DOHH2 (cell line): ENCODE measurements at regions not wholly inside any gene's neighbourhood (a gene's known extent, or its start where the extent isn't known, plus 50 kb on each side); places are given as distances from the start of the nearest gene placed in this dataset.

Experiments
- H3F3A ChIP-seq: fragments of 200-600 bp; sonication (generic), shearing (Covaris generic); 2 replicates; pipeline ENCODE4 v1.6.0; 2016; ENCODE audit warnings: antibody characterized with exemption, mild to moderate bottlenecking; ENCODE audit not compliant: control insufficient read depth, insufficient read depth
- H3K27ac ChIP-seq: fragments of 200-600 bp; sonication (generic); 2 replicates; pipeline ENCODE4 v1.5.1; 2014; ENCODE audit warnings: low read depth, mild to moderate bottlenecking, low read length, moderate library complexity
- H3K27me3 ChIP-seq: fragments of 200-600 bp; sonication (generic); 2 replicates; pipeline ENCODE4 v1.6.1; 2014; ENCODE audit warnings: mild to moderate bottlenecking, low read length, mixed read lengths; ENCODE audit not compliant: control insufficient read depth
- H3K36me3 ChIP-seq: fragments of 200-600 bp; sonication (generic); 2 replicates; pipeline ENCODE4 v1.6.1; 2014; ENCODE audit warnings: mild to moderate bottlenecking, low read length, moderate library complexity, mixed read lengths; ENCODE audit not compliant: control insufficient read depth
- H3K4me1 ChIP-seq: fragments of 200-600 bp; sonication (generic); 2 replicates; pipeline ENCODE4 v1.6.1; 2014; ENCODE audit warnings: mild to moderate bottlenecking, low read length, mixed read lengths; ENCODE audit not compliant: control insufficient read depth
- H3K4me2 ChIP-seq: fragments of 200-600 bp; sonication (generic); 2 replicates; pipeline ENCODE4 v1.6.0; 2014; ENCODE audit warnings: mild to moderate bottlenecking, low read length, moderate library complexity
- H3K4me3 ChIP-seq: fragments of 200-600 bp; sonication (generic); 2 replicates; pipeline ENCODE4 v1.5.1; 2014; ENCODE audit warnings: mild to moderate bottlenecking, low read length, mixed read lengths
- H3K79me2 ChIP-seq: fragments of 200-600 bp; sonication (generic); 2 replicates; pipeline ENCODE4 v1.6.1; 2014; ENCODE audit warnings: mild to moderate bottlenecking, low read length, mixed read lengths; ENCODE audit not compliant: control insufficient read depth
- H3K9me2 ChIP-seq: fragments of 200-600 bp; sonication (generic); replicated peaks from 2 replicates; pipeline ENCODE4 v1.6.1; 2014; ENCODE audit warnings: mild to moderate bottlenecking, low read length, mixed read lengths; ENCODE audit not compliant: control insufficient read depth
- H3K9me3 ChIP-seq: fragments of 200-600 bp; sonication (generic); 2 replicates; pipeline ENCODE4 v1.6.1; 2014; ENCODE audit warnings: antibody characterized with exemption, low read length, mixed read lengths; ENCODE audit not compliant: control insufficient read depth, insufficient read depth
- H4K20me1 ChIP-seq: fragments of 200-600 bp; sonication (generic); 2 replicates; pipeline ENCODE4 v1.6.0; 2014; ENCODE audit warnings: low read depth, mild to moderate bottlenecking, antibody characterized with exemption, low read length, moderate library complexity; ENCODE audit not compliant: control insufficient read depth, insufficient read depth
- CTCF ChIP-seq: fragments of 200-600 bp; sonication (generic); IDR thresholded peaks from one replicate; pipeline ENCODE4 v1.5.1; 2014; ENCODE audit warnings: antibody characterized with exemption, mild to moderate bottlenecking, low read depth, low read length; ENCODE audit not compliant: poor library complexity, severe bottlenecking
- EZH2phosphoT487 ChIP-seq: fragments of 200-600 bp; sonication (generic); IDR thresholded peaks from 2 replicates; pipeline ENCODE4 v1.6.1; 2017; ENCODE audit warnings: borderline replicate concordance, mild to moderate bottlenecking, antibody characterized with exemption, low read length, moderate library complexity, mixed read lengths

- Histone ChIP-seq H3K36me3 (no peaks in the 10 kb centered on the region), H3K27me3 (no peaks in the 10 kb centered on the region), H3K4me2 (no peak overlapping the region), H3K79me2 (no peaks in the 10 kb centered on the region), H3K4me3 (no peak overlapping the region), H3K4me1 (no peaks in the 10 kb centered on the region), H3K9me3 (peaks cover 9% of the 10 kb centered on the region; the same call in 1 of the 2 replicates), H3K9me2 (no peaks in the 10 kb centered on the region), H4K20me1 (no peaks in the 10 kb centered on the region), H3F3A (no peaks in the 10 kb centered on the region), H3K27ac (no peak overlapping the region)
- TF ChIP-seq CTCF (no peak), EZH2phosphoT487 (no peak)
Measured at GRCh38 chr4:182143086-182143821, 99.9 kb upstream of the TENM3 start.

- Histone ChIP-seq H3K9me3 (peaks cover 9% of the 10 kb centered on the region; the same call in 1 of the 2 replicates), H3K36me3 (no peaks in the 10 kb centered on the region), H4K20me1 (no peaks in the 10 kb centered on the region), H3K4me3 (no peak overlapping the region), H3K9me2 (no peaks in the 10 kb centered on the region), H3K4me1 (no peaks in the 10 kb centered on the region), H3K27ac (no peak overlapping the region), H3K27me3 (no peaks in the 10 kb centered on the region), H3K79me2 (no peaks in the 10 kb centered on the region), H3K4me2 (no peak overlapping the region), H3F3A (no peaks in the 10 kb centered on the region)
- TF ChIP-seq EZH2phosphoT487 (no peak), CTCF (no peak)
Measured at GRCh38 chr4:182143822-182144625, 99.2 kb upstream of the TENM3 start.

- TF ChIP-seq EZH2phosphoT487 (no peak), CTCF (no peak)
- H3K27ac ChIP-seq, result no peak overlapping the region
- H3K4me2 ChIP-seq, result no peak overlapping the region
- no peaks in the 10 kb centered on the region for H3K79me2 ChIP-seq
- no peaks in the 10 kb centered on the region for H3K4me1 ChIP-seq
- H3F3A ChIP-seq, result no peaks in the 10 kb centered on the region
- no peak overlapping the region for H3K4me3 ChIP-seq
- H3K36me3 ChIP-seq, result no peaks in the 10 kb centered on the region
- no peaks in the 10 kb centered on the region for H3K9me2 ChIP-seq
- no peaks in the 10 kb centered on the region for H3K27me3 ChIP-seq
- H3K9me3 ChIP-seq, result peaks cover 9% of the 10 kb centered on the region; the same call in 1 of the 2 replicates
- no peaks in the 10 kb centered on the region for H4K20me1 ChIP-seq
Measured at GRCh38 chr4:182144626-182145333, 98.4 kb upstream of the TENM3 start.
